ENCODE measurements at regions not wholly inside any gene's neighbourhood (a gene's known extent, or its start where the extent isn't known, plus 50 kb on each side); places are given as distances from the start of the nearest gene placed in this dataset.

GRCh38 chr14:71662291-71662790 is 269.9 kb upstream of the RGS6 start:
- TF ChIP-seq CTCF (IDR thresholded peaks at IDR 0.05) (no peak), POLR2A (IDR thresholded peaks at IDR 0.05) (no peak)

Measured in lower leg skin (tissue), 3 donors.